H1 (cell line): ENCODE measurements at regions not wholly inside any gene's neighbourhood (a gene's known extent, or its start where the extent isn't known, plus 50 kb on each side); places are given as distances from the start of the nearest gene placed in this dataset.

Experiments used
- CTCF ChIA-PET: fragments of 300-600 bp; sonication (Branson Sonifier 250); formaldehyde crosslinking; loops from one replicate; lab custom pipeline; 2021; ENCODE audit not compliant: partially characterized antibody; lab: Charles Lee
- POLR2A ChIA-PET: fragments of 300-600 bp; sonication (Branson Sonifier 250); formaldehyde crosslinking; loops from one replicate; lab custom pipeline; 2021; ENCODE audit warnings: inconsistent platforms; ENCODE audit not compliant: partially characterized antibody; lab: Charles Lee
- DNase-seq, 2 experiments: peaks; one replicate each; pipeline versions ENCODE4 v3.0.0 to v3.0.0-alpha.2; 2010 to 2022; ENCODE audit warnings: low spot score in 2 of 2, low read depth in 1 of 2, mixed read lengths in 1 of 2
- FAIRE-seq: peaks from 2 replicates; lab custom pipeline; 2011; peaks lifted over from hg19 to GRCh38; lab: Jason Lieb, UNC
- H2AFZ ChIP-seq: 2 replicates; pipeline ENCODE4 v1.8.1; 2012; ENCODE audit warnings: low read length, inconsistent platforms
- H2AK5ac ChIP-seq: 2 replicates; pipeline ENCODE4 v1.6.1; 2013; ENCODE audit warnings: low read depth, low read length
- H2BK120ac ChIP-seq: replicated peaks from 2 replicates; pipeline ENCODE3; 2013; ENCODE audit warnings: low read depth, low read length, inconsistent platforms
- H2BK12ac ChIP-seq: 2 replicates; pipeline ENCODE4 v1.6.1; 2013; ENCODE audit warnings: low read depth, low read length
- H2BK15ac ChIP-seq: 2 replicates; pipeline ENCODE4 v1.6.1; 2013; ENCODE audit warnings: low read length
- H2BK20ac ChIP-seq: 2 replicates; pipeline ENCODE4 v1.6.1; 2013; ENCODE audit warnings: low read length
- H2BK5ac ChIP-seq: 2 replicates; pipeline ENCODE4 v1.6.1; 2013; ENCODE audit warnings: low read depth, low read length
- H3K14ac ChIP-seq: 2 replicates; pipeline ENCODE4 v1.6.1; 2013; ENCODE audit warnings: inconsistent platforms; ENCODE audit not compliant: insufficient read length
- H3K18ac ChIP-seq: 2 replicates; pipeline ENCODE4 v1.6.1; 2013; ENCODE audit warnings: low read length; ENCODE audit errors: extremely low read depth
- H3K23ac ChIP-seq: 2 replicates; pipeline ENCODE4 v1.6.1; 2013; ENCODE audit warnings: inconsistent platforms; ENCODE audit not compliant: insufficient read length
- H3K23me2 ChIP-seq: 2 replicates; pipeline ENCODE4 v1.6.1; 2013; ENCODE audit warnings: low read depth, low read length
- H3K27ac ChIP-seq: 2 replicates; pipeline ENCODE4 v1.6.1; 2011; ENCODE audit warnings: low read depth, low read length, inconsistent platforms
- H3K27me3 ChIP-seq, 4 experiments: replicated peaks in 1 of 4; 1 replicate in 1 of 4; 2 replicates in 3 of 4; pipeline versions ENCODE4 v1.6.1 to v1.8.1; 2011 to 2013; ENCODE audit warnings: low read length in 3 of 4, mild to moderate bottlenecking in 3 of 4, inconsistent platforms in 2 of 4, mixed read lengths in 2 of 4, moderate library complexity in 1 of 4; ENCODE audit not compliant: control insufficient read depth in 3 of 4, insufficient read depth in 3 of 4; ENCODE audit errors: extremely low read depth in 1 of 4
- H3K36me3 ChIP-seq, 4 experiments: 2 replicates each; pipeline versions ENCODE4 v1.6.1 to v1.8.1; 2011 to 2013; ENCODE audit warnings: mild to moderate bottlenecking in 4 of 4, low read length in 3 of 4, moderate library complexity in 2 of 4, control low read depth in 1 of 4, inconsistent platforms in 1 of 4; ENCODE audit not compliant: insufficient read depth in 4 of 4, control insufficient read depth in 2 of 4
- H3K4ac ChIP-seq: replicated peaks from 2 replicates; pipeline ENCODE3; 2013; ENCODE audit warnings: low read length, low read depth, mixed read lengths, inconsistent platforms; ENCODE audit not compliant: insufficient read length
- H3K4me1 ChIP-seq, 4 experiments: replicated peaks in 1 of 4; 1 replicate in 1 of 4; 2 replicates in 3 of 4; pipeline versions ENCODE4 v1.6.1 to v1.8.1; 2011 to 2013; ENCODE audit warnings: low read length in 3 of 4, inconsistent platforms in 2 of 4, mixed read lengths in 1 of 4; ENCODE audit not compliant: insufficient read depth in 4 of 4, control insufficient read depth in 3 of 4
- H3K4me2 ChIP-seq, 2 experiments: 2 replicates each; pipeline versions ENCODE4 v1.6.1 to v1.8.1; 2011 to 2013; ENCODE audit warnings: low read depth in 2 of 2, low read length in 2 of 2, control low read depth in 1 of 2, inconsistent platforms in 1 of 2, mild to moderate bottlenecking in 1 of 2; ENCODE audit not compliant: insufficient read depth in 1 of 2
- H3K4me3 ChIP-seq, 4 experiments: fragments of 200-600, 300-600 bp in 1 of 4; sonication (generic), shearing (Covaris generic), sonication (Bioruptor Twin) in 1 of 4; 2 replicates each; pipeline versions ENCODE4 v1.5.1 to v1.8.1; 2011 to 2016; ENCODE audit warnings: low read length in 4 of 4, low read depth in 3 of 4, control low read depth in 2 of 4, inconsistent platforms in 2 of 4, mild to moderate bottlenecking in 2 of 4, mixed read lengths in 1 of 4, moderate library complexity in 1 of 4; ENCODE audit not compliant: insufficient read depth in 2 of 4; ENCODE audit errors: extremely low read depth in 1 of 4
- H3K56ac ChIP-seq: replicated peaks from 2 replicates; pipeline ENCODE3; 2013; ENCODE audit warnings: low read depth, mild to moderate bottlenecking, mixed read lengths, low read length, inconsistent platforms; ENCODE audit not compliant: insufficient read length
- H3K79me1 ChIP-seq: 2 replicates; pipeline ENCODE4 v1.6.1; 2013; ENCODE audit warnings: low read depth, low read length, control low read depth
- H3K79me2 ChIP-seq, 2 experiments: 2 replicates each; pipeline versions ENCODE4 v1.6.1 to v1.8.1; 2012 to 2013; ENCODE audit warnings: low read length in 2 of 2, mild to moderate bottlenecking in 2 of 2, inconsistent platforms in 1 of 2; ENCODE audit not compliant: insufficient read depth in 2 of 2, control insufficient read depth in 1 of 2
- H3K9ac ChIP-seq, 4 experiments: replicated peaks in 1 of 4; 1 replicate in 1 of 4; 2 replicates in 3 of 4; pipeline versions ENCODE4 v1.6.1 to v1.8.1; 2011 to 2013; ENCODE audit warnings: low read depth in 3 of 4, low read length in 3 of 4, control low read depth in 2 of 4, mild to moderate bottlenecking in 2 of 4, moderate library complexity in 2 of 4, inconsistent platforms in 1 of 4; ENCODE audit errors: extremely low read depth in 1 of 4
- H3K9me3 ChIP-seq, 2 experiments: 2 replicates each; pipeline versions ENCODE4 v1.6.1 to v1.8.1; 2012 to 2013; ENCODE audit warnings: mild to moderate bottlenecking in 2 of 2, moderate library complexity in 2 of 2, control low read depth in 1 of 2, inconsistent platforms in 1 of 2, low read depth in 1 of 2, low read length in 1 of 2, mixed read lengths in 1 of 2; ENCODE audit not compliant: insufficient read depth in 2 of 2
- H4K20me1 ChIP-seq, 2 experiments: replicated peaks in 1 of 2; 2 replicates each; pipeline versions ENCODE3 to v1.8.1; 2011 to 2013; ENCODE audit warnings: inconsistent platforms in 2 of 2, low read length in 2 of 2, mild to moderate bottlenecking in 1 of 2; ENCODE audit not compliant: insufficient read depth in 2 of 2, control insufficient read depth in 1 of 2
- H4K5ac ChIP-seq: 2 replicates; pipeline ENCODE4 v1.6.1; 2013; ENCODE audit warnings: low read length, low read depth, mixed read lengths, inconsistent platforms; ENCODE audit not compliant: insufficient read length
- H4K8ac ChIP-seq: 2 replicates; pipeline ENCODE4 v1.8.0; 2013; ENCODE audit warnings: mild to moderate bottlenecking, moderate library complexity, low read length, inconsistent platforms; ENCODE audit not compliant: insufficient read depth; ENCODE audit errors: extremely low read depth
- H4K91ac ChIP-seq: replicated peaks from 2 replicates; pipeline ENCODE3; 2013; ENCODE audit warnings: low read length, mixed read lengths, inconsistent platforms; ENCODE audit not compliant: insufficient read length
- CBX5 ChIP-seq: fragments of 300-800, 300-1000 bp; sonication (generic); IDR thresholded peaks from 2 replicates; pipeline ENCODE4 v1.7.1; 2016; ENCODE audit warnings: antibody characterized with exemption, low read length, low read depth
- JUN ChIP-seq: IDR thresholded peaks from 2 replicates; pipeline ENCODE4 v1.6.1; 2011; ENCODE audit warnings: low read depth, mild to moderate bottlenecking, improper control_type of control experiment, low read length
- NRF1 ChIP-seq: IDR thresholded peaks from 2 replicates; pipeline ENCODE4 v1.6.1; 2011; ENCODE audit warnings: mild to moderate bottlenecking, low read depth, low read length, improper control_type of control experiment
- POLR2AphosphoS5 ChIP-seq: IDR thresholded peaks from 2 replicates; pipeline ENCODE4 v1.6.1; 2011; ENCODE audit warnings: low read depth, low read length
- RAD21 ChIP-seq, 2 experiments: IDR thresholded peaks in 1 of 2; conservative IDR thresholded peaks in 1 of 2; 2 replicates each; pipeline ENCODE4 v1.6.1; 2011; ENCODE audit warnings: low read depth in 2 of 2, low read length in 2 of 2, improper control_type of control experiment in 1 of 2, inconsistent platforms in 1 of 2, mild to moderate bottlenecking in 1 of 2, moderate library complexity in 1 of 2
- SP1 ChIP-seq: IDR thresholded peaks from 2 replicates; pipeline ENCODE4 v1.6.1; 2011; ENCODE audit warnings: low read depth, low read length
- ZNF274 ChIP-seq: IDR thresholded peaks from 2 replicates; pipeline ENCODE4 v1.7.0; 2012; ENCODE audit warnings: low read length, borderline replicate concordance; ENCODE audit errors: extremely low read depth
- WGBS, 2 experiments: shearing (Covaris generic) in 1 of 2; methylation state at CpG; one replicate each; pipeline versions ENCODE4 v1.1.6 to v1.1.7; 2013 to 2015; ENCODE audit warnings: low lambda C conversion rate in 2 of 2, mixed read lengths in 2 of 2, inconsistent platforms in 1 of 2, low coverage in 1 of 2, missing lambda C conversion rate in 1 of 2; ENCODE audit not compliant: insufficient replicate concordance in 2 of 2, insufficient coverage in 1 of 2, insufficient read length in 1 of 2; ENCODE audit errors: extremely low coverage in 1 of 2, missing lambda C conversion rate in 1 of 2; 5-methylcytosine and 5-hydroxymethylcytosine counted together
- TF ChIP-seq, protein P1 (sequence below): IDR thresholded peaks from 2 replicates; pipeline ENCODE4 v1.6.1; 2012; ENCODE audit warnings: inconsistent platforms

DNA sequence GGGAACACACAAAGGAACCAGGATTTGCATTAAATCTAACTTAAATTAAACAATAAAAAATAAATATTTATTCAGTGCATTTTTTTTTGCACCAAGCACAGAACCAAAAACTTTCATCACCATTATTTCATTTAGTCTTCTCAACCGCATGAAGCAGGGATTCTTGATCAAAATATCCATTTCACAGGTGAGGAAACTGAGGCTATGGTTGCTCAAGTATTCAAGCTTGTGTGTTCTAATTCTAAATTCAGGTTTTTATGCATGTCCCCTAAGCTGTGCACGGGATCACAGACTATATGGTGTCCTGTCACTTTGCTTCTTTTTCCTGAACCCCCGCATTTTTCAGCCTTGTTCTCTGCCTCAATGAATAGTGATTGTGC lies 64.3 kb upstream of the BCL6 start:
- TF ChIP-seq RAD21 (IDR thresholded peaks at IDR 0.05 in 1 of 2, conservative IDR thresholded peaks at IDR 0.05 in 1 of 2; ENCODE audit: low read depth in 2 of 2, low read length in 2 of 2): no peak
- no peak for TF ChIP-seq NRF1
- TF ChIP-seq CBX5: no peak
- no peak for TF ChIP-seq JUN
- TF ChIP-seq, protein P1, sequence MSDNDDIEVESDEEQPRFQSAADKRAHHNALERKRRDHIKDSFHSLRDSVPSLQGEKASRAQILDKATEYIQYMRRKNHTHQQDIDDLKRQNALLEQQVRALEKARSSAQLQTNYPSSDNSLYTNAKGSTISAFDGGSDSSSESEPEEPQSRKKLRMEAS: no peak
- no peak for TF ChIP-seq ZNF274
- TF ChIP-seq SP1: no peak
- TF ChIP-seq POLR2AphosphoS5: no peak
- TF ChIP-seq, all 59 proteins: peak for 0
- WGBS, 2 experiments: 86% methylated on average over 3 of the region's 3 CpGs; no CpG with 5 or more reads in 1 of the 2 experiments
- Histone ChIP-seq H2BK5ac (no peak overlapping the region), H3K9me3 (no peaks in the 10 kb centered on the region), H3K4me2 (no peak overlapping the region), H3K79me2 (no peaks in the 10 kb centered on the region), H2BK12ac (no peak overlapping the region), H3K27me3 (no peaks in the 10 kb centered on the region), H3K4me3 (no peak overlapping the region), H2BK15ac (no peak overlapping the region), H4K5ac (no peak overlapping the region), H3K23ac (no peak overlapping the region), H2AK5ac (no peak overlapping the region), H3K9ac (no peak overlapping the region), H2BK120ac (no peak overlapping the region), H3K56ac (no peak overlapping the region), H2BK20ac (no peak overlapping the region), H3K27ac (no peak overlapping the region), H3K4ac (no peak overlapping the region), H3K23me2 (no peaks in the 10 kb centered on the region), H4K8ac (no peak overlapping the region), H2AFZ (no peak overlapping the region), H3K14ac (no peak overlapping the region), H3K36me3 (no peaks in the 10 kb centered on the region), H4K91ac (no peak overlapping the region), H3K18ac (no peak overlapping the region), H3K79me1 (no peaks in the 10 kb centered on the region), H3K4me1 (peaks cover 1 to 5% (median 3%) of the 10 kb centered on the region in 4 experiments; a peak in 5 of 7 replicates), H4K20me1 (no peaks in the 10 kb centered on the region)
- no peak for DNase-seq
- no peak for FAIRE-seq
- CTCF ChIA-PET: interaction anchor here (0.8 to 1.1 kb wide), 3 partner anchors 9 to 1147 kb away, joined by 3 to 4 read pairs (median 3); no protein-coding TSS in a partner anchor
- POLR2A ChIA-PET: interaction anchor here (0.9 kb wide), 1 partner anchor 12 kb away, joined by 3 read pairs; no protein-coding TSS in a partner anchor
